Parathyroid adenoma (tissue), 2 donors: ENCODE measurements at regions not wholly inside any gene's neighbourhood (a gene's known extent, or its start where the extent isn't known, plus 50 kb on each side); places are given as distances from the start of the nearest gene placed in this dataset.

Experiments
- H2AFZ ChIP-seq: fragments of 300-600 bp; sonication (generic); one replicate; pipeline ENCODE4 v1.7.0; 2017; ENCODE audit warnings: antibody characterized with exemption, mild to moderate bottlenecking
- H3K27ac ChIP-seq: fragments of 300-600 bp; sonication (generic); one replicate; pipeline ENCODE4 v1.7.0; 2017
- H3K27me3 ChIP-seq: fragments of 300-600 bp; sonication (generic); one replicate; pipeline ENCODE4 v1.7.0; 2017; ENCODE audit warnings: low read length; ENCODE audit not compliant: control insufficient read depth, insufficient read depth
- H3K36me3 ChIP-seq: fragments of 300-600 bp; sonication (generic); one replicate; pipeline ENCODE4 v1.7.0; 2017; ENCODE audit warnings: low read length; ENCODE audit not compliant: control insufficient read depth, insufficient read depth
- H3K4me1 ChIP-seq: fragments of 300-600 bp; sonication (generic); one replicate; pipeline ENCODE4 v1.7.0; 2017; ENCODE audit warnings: control low read depth
- H3K4me2 ChIP-seq: fragments of 300-600 bp; sonication (generic); one replicate; pipeline ENCODE4 v1.7.0; 2017; ENCODE audit warnings: low read length
- H3K4me3 ChIP-seq: fragments of 300-600 bp; sonication (generic); one replicate; pipeline ENCODE4 v1.7.0; 2017; ENCODE audit warnings: low read depth, low read length
- H3K79me2 ChIP-seq: fragments of 300-600 bp; sonication (generic); one replicate; pipeline ENCODE4 v1.7.0; 2017; ENCODE audit warnings: control low read depth
- H3K9ac ChIP-seq: fragments of 300-600 bp; sonication (generic); one replicate; pipeline ENCODE4 v1.7.0; 2017; ENCODE audit warnings: mild to moderate bottlenecking
- H3K9me3 ChIP-seq: fragments of 300-600 bp; sonication (generic); one replicate; pipeline ENCODE4 v1.7.0; 2017; ENCODE audit warnings: low read length; ENCODE audit not compliant: control insufficient read depth
- CTCF ChIP-seq: fragments of 300-600 bp; sonication (generic); IDR thresholded peaks from one replicate; pipeline ENCODE4 v1.7.0; 2017; ENCODE audit warnings: antibody characterized with exemption, mild to moderate bottlenecking
- donor health status: primary hyperparathyroidism.

GRCh38 chr11:45079943-45080719 is 66.3 kb upstream of the PRDM11 start:
- no peak overlapping the region for H3K4me3 ChIP-seq
- no peak for TF ChIP-seq CTCF
- H3K36me3 ChIP-seq = no peaks in the 10 kb centered on the region
- no peaks in the 10 kb centered on the region for H3K4me1 ChIP-seq
- H3K9me3 ChIP-seq = no peaks in the 10 kb centered on the region
- no peak overlapping the region for H2AFZ ChIP-seq
- no peaks in the 10 kb centered on the region for H3K79me2 ChIP-seq
- H3K4me2 ChIP-seq = no peak overlapping the region
- H3K9ac ChIP-seq = no peak overlapping the region
- no peaks in the 10 kb centered on the region for H3K27me3 ChIP-seq
- no peak overlapping the region for H3K27ac ChIP-seq

DNA sequence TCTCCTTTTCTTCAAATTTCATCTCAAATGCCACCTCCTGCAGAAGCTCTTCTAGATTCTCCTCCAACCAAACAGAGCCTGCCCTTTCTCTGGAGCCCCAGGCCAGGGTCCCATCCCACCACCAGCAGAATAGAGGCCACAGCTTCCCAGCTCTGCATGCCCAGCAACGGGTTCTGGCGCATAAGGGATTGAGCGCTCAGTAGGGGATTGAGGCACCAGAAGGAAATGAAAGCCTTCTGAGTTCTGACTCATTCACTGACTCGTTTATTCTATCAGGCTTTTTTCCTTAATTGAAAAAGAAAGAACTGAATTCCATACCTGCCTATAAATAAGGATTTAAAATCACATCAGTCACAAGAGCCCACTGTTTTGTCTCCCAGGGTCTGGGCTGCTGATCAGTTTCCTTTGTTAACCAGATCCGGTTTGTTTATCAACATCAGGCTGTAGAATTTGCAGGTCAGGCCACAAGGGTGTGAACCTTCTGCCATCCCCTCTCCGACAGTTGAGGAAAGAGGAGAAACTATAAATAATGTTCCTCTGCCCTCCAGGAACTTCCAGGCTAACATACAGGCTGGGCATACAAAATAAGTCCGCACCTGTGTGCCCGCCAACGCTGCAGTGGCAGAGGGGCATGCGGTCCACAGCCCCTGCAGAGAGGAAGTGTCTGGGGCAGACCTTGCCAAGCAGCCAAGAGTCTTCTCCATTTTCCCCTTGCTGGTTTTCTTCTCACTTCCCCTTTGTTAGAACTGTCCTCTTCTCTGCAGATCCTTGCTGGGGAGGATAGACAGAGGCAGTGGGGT is 63.5 kb upstream of the PRDM11 start:
- no peaks in the 10 kb centered on the region for H3K9me3 ChIP-seq
- no peaks in the 10 kb centered on the region for H3K4me1 ChIP-seq
- no peaks in the 10 kb centered on the region for H3K36me3 ChIP-seq
- TF ChIP-seq CTCF = no peak
- H3K4me3 ChIP-seq = no peak overlapping the region
- H3K27me3 ChIP-seq = no peaks in the 10 kb centered on the region
- H3K4me2 ChIP-seq = no peak overlapping the region
- H3K79me2 ChIP-seq = no peaks in the 10 kb centered on the region
- no peak overlapping the region for H3K27ac ChIP-seq
- H3K9ac ChIP-seq = no peak overlapping the region
- no peak overlapping the region for H2AFZ ChIP-seq

GRCh38 chr11:45083544-45084087 is 62.8 kb upstream of the PRDM11 start:
- Histone ChIP-seq H3K36me3 (no peaks in the 10 kb centered on the region), H3K9me3 (no peaks in the 10 kb centered on the region), H3K4me2 (no peak overlapping the region), H3K27me3 (no peaks in the 10 kb centered on the region), H2AFZ (no peak overlapping the region), H3K4me3 (no peak overlapping the region), H3K9ac (no peak overlapping the region), H3K4me1 (no peaks in the 10 kb centered on the region), H3K27ac (no peak overlapping the region), H3K79me2 (no peaks in the 10 kb centered on the region)
- no peak for TF ChIP-seq CTCF

- Histone ChIP-seq H3K27me3 (no peaks in the 10 kb centered on the region), H3K79me2 (no peaks in the 10 kb centered on the region), H3K27ac (no peak overlapping the region), H3K9ac (no peak overlapping the region), H3K4me3 (no peak overlapping the region), H3K36me3 (no peaks in the 10 kb centered on the region), H3K9me3 (no peaks in the 10 kb centered on the region), H3K4me2 (no peak overlapping the region), H3K4me1 (no peaks in the 10 kb centered on the region), H2AFZ (no peak overlapping the region)
- TF ChIP-seq CTCF = no peak
Measured at GRCh38 chr11:45085646-45086501, 60.6 kb upstream of the PRDM11 start.
